GM19324 (cell line): ENCODE measurements at regions not wholly inside any gene's neighbourhood (a gene's known extent, or its start where the extent isn't known, plus 50 kb on each side); places are given as distances from the start of the nearest gene placed in this dataset.
"Not testable (repeated sequence)": the region's sequence is repeated elsewhere in the genome, so short reads cannot be mapped to it uniquely, and the experiment has no call there.

Source experiments
- ATAC-seq: cut with Tn5 transposase; IDR thresholded peaks from one replicate; pipeline ENCODE4 v1.9.1; 2021; ENCODE audit warnings: mild to moderate bottlenecking, moderate library complexity; ENCODE audit not compliant: unreplicated experiment, low FRiP score

DNA sequence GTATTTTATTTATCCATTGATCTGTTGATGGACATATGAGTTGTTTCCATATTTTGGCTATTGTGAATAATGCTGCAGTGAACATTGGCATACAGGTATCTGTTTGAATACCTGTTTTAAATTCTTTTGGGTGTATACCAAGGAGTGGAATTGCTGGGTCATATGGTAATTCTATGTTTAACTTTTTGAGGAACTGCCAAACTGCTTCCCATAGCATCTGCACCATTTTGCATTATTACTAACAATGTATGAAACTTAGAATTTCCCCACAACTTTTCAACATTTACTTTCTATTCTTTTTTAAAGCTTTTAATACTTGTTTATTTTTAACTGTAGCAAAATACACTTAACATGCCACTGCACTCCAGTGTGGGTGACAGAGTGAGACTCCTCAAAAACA lies 57.0 kb upstream of the MSN start:
- no peak for ATAC-seq

DNA sequence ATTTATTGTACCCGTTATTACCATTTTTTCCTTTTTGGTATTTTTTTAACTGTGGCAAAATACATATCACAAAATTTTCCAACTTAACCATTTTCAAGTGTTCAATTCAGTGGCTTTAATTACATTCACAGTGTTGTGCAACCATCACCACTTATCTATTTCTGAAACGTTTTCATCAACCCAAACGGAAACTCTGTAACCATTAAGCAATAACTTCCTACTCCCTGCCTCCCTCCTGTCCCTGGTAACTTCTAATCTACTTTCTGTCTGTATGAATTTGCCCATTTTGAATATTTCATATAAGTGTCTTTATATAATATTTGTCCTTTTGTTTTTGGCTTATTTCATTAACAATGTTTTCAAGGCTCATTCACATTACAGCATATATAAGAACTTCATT lies 57.4 kb upstream of the MSN start:
- ATAC-seq, result no peak

- no peak for ATAC-seq
These were observed 58.2 kb upstream of the MSN start for GRCh38 chrX:65609237-65609636.

- ATAC-seq, result no peak
These were observed 59.4 kb upstream of the MSN start for GRCh38 chrX:65608026-65608425.

DNA sequence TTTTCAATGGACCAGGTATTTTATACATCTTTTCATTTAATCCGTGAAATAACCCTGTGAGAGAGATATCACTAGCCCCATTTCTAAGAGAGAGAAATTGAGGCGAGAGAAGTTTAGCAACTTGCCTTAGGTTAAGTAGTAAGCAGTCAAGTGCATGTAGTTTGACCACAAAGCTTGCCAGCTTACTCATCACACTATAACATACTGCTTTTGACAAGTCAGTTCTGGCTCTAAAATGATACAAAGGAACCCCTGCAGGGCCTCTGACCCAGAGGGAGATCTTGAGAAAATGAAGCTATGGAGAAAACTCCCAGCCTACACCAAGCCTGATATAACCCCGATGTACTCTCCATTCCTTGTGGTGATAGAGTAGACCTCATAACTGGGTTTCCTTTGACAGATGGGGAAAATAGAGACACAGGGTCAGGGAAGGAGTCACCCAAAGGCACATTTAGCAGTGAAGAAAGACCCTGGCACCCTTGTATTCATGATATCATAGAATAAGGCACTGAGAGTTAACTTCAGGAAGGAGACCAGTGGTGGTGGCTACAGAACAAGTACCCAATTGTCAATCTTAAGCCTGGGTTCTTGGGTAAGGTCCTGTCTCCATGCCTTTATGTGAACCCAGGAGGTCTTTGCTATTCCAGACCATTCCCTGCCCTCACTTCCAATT lies 60.2 kb upstream of the MSN start:
- no peak for ATAC-seq

- ATAC-seq, result no peak
These were observed 65.3 kb upstream of the MSN start for GRCh38 chrX:65602221-65602560.

GRCh38 chrX:65601530-65602220 lies 65.8 kb upstream of the MSN start:
- no peak for ATAC-seq

GRCh38 chrX:65601126-65601525 lies 66.3 kb upstream of the MSN start:
- no peak for ATAC-seq

DNA sequence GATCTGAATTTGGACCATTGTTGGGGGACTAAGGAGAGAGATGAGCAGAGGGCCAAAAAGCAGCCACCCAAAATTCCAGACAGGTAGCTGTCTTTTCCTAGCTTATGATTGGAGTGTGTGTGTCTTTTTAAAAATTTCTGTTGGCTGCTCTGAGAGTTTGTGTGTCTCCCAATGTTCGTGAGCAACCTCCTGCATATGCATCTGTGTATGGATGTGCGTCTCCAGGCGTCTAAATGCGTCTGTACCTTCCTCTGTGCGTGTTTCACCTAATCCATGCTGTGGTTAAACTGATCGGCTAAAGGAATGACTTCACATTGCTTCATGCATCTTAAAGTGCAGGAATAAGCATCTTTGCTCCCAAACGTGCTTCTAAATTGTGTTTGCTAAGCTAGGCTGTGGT lies 65.5 kb upstream of the LAS1L start:
- no peak for ATAC-seq

DNA sequence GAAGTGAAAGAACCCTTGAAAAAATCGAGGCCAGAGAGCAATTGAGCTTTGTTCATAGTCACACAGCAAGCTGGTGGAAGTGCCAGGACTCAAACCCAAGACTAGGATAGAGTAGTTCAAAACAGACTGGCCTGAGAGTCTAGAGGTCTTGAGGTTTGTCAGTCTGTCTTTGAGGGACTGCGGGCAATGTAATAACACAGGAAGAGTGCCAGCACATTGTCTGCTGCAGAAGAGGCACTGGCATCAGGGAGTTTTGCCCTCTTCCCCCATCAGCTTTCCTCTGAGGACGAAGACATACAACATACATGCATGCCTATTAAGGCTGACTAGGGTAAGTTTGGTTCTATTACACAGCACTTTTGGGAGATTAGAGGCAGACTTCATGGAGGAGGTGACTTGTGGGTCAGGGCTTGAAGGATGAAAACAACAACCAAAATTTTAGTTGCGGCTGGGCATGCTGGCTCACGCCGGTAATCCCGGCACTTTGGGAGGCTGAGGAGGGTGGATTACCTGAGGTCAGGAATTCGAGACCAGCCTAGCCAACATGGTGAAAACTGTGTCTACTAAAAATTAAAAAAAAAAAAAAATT lies 64.1 kb upstream of the LAS1L start:
- ATAC-seq, result no peak

- peak; percentile 38 for ATAC-seq
These were observed 61.9 kb upstream of the LAS1L start for GRCh38 chrX:65596270-65597034.

GRCh38 chrX:65595460-65595876 lies 60.9 kb upstream of the LAS1L start:
- ATAC-seq, result peak; percentile 76

DNA sequence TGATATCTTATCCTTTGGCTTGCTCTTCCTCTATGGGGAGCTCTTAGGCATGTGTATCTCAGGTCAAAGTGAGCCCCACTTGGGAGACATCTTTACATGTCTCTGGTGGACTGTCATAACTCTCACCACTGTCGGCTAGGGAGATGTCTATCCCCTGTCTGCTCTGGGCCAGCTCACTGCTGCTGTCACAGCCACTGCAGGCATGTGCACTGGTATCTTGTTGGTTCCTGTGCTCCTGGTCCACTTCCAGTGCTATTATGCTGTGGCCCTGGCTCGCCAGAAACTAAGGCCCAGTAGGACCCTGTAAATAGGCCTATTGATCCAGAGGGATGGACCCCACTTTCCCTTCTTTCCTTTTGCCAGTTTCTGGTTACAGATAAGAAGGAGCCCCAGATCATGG lies 56.6 kb upstream of the LAS1L start:
- no peak for ATAC-seq

DNA sequence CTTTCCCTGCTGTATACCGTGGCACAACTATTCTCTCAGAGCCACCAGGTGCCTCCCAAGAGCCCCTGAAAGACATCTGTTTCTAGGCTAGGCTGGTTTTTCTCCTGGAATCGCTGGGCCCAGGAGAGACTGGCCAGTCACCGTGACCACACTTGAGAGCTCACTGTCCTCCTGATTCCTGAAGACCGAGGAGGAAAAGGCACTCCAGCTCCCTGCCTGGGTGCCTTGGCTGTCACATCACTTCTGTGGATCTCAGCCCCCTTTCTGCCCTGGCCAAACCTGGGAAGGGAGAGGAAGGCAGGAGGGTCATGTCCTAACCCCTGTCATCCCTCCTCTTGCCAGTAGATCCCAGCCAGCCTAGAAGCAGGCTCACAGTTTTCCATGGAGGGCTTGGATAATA lies 54.7 kb upstream of the LAS1L start:
- no peak for ATAC-seq

GRCh38 chrX:65588795-65589194 lies 54.2 kb upstream of the LAS1L start:
- no peak for ATAC-seq

DNA sequence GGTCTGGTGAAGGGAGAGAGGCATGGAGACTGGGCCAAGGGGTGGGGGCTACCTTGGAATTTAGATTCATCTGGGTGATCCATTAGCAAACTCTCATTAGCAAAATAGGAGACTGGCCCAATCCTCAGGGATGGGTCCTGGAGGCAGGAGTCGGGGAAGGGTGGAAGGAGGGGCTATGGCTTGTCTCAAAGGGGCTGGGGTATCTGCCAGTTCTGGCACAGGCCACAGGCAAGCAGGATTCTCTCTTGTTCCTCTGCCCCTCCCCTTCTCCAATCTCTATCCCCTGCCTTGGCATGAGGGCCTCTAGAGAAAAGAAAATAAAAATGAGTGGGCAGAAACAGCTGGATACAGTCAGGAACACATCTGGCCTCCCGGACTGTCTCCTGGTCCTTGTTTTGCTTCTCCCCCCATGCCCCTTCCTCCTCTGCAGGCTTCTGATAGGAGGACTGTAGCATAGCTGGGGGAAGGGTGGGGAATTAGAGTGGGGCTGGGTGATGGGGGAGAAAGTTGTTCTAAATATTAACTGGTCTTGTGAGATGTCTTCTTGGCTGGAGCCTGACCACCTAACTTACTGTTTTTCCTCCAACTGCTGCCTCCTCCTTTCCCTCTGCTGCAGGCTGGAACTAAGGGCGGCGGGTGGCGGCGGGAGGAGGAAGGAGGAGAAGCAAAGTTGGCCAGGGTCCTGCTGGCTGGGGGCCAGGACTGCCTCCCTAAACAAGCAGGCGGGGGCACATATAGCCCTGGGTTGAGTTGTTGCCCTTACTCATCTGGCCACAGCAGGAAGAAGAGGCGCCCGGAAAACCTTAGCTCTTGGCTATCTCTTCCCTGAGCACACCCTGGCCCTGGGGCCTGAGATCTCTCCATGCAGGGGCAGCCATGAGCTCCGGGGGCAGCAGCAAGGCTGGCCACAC lies 53.3 kb upstream of the LAS1L start:
- no peak for ATAC-seq

- ATAC-seq, result no peak
These were observed 51.9 kb upstream of the LAS1L start for GRCh38 chrX:65586491-65586890.

DNA sequence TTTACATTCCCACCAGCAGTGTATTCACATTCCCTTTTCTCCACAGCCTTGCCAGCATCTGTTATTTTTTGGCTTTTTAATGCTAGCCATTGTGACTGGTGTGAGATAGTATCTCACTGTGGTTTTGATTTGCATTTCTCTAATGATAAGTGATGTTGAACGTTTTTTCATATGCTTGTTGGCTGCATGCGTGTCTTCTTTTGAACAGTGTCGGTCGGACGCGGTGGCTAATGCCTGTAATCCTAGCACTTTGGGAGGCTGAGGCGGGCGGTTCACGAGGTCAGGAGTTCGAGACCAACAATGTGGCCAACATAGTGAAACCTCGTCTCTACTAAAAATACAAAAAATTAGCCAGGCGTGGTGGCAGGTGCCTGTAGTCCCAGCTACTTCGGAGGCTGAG lies 50.6 kb upstream of the LAS1L start:
- not testable (repeated sequence) for ATAC-seq
